SIG-M5 treated with dmso at 0.1 percent for 504 hours (cell line): ENCODE measurements at regions not wholly inside any gene's neighbourhood (a gene's known extent, or its start where the extent isn't known, plus 50 kb on each side); places are given as distances from the start of the nearest gene placed in this dataset.

Source experiments
- DNase-seq: peaks from one replicate; lab custom pipeline; 2025; ENCODE audit not compliant: unreplicated experiment; lab: John Stamatoyannopoulos, UW

DNA sequence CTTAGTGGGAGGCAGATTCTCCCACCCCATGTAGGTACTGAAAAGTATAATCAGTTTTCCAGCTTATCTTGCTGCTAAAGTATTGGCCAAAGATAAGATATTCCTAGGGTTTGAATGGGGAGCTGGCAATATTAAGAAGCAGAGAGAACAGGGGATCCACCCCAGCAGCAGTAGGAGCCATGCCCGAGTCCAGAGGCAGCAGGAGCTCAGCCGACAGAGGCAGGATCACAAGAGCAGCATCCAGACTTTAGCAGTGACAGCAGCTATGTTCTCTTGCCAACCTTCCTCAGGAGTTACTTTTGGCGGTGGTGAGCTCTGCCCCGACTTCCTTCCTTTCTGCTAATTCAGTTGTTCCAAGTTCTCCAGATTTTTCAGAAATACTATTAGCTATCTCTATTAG, 224.5 kb downstream of the GADD45G start:
- no peak for DNase-seq

DNA sequence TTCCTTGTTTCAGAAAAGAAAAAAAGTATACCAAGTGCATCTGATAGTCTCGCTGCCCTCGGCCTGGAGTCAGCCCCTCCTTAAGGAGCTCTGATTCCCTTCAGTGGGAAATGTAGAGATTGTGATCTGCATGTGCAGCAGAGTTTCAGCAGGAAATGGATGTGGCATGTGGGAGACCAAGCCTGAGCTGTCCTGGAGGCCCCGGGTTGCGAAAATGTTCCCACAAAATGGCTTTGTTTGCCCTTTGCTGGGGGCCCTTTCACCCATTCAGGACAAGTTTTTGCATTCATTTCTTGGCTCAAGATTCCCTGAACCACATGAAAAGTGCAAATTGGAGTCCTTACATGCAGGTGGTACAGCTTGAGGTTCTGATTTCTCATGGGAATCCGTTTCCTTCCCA, 230.9 kb downstream of the GADD45G start:
- no peak for DNase-seq

GRCh38 chr9:89837162-89837933, 232.5 kb downstream of the GADD45G start:
- no peak for DNase-seq

GRCh38 chr9:89837934-89838310, 233.1 kb downstream of the GADD45G start:
- DNase-seq, result no peak

- DNase-seq, result no peak
Observed at GRCh38 chr9:89838621-89839020, 233.8 kb downstream of the GADD45G start.

- DNase-seq, result no peak
Observed at GRCh38 chr9:89839449-89839848, 234.6 kb downstream of the GADD45G start.

GRCh38 chr9:89839952-89840351, 235.1 kb downstream of the GADD45G start:
- DNase-seq, result no peak

GRCh38 chr9:89841456-89841855, 236.6 kb downstream of the GADD45G start:
- DNase-seq, result no peak

GRCh38 chr9:89842267-89842768, 237.5 kb downstream of the GADD45G start:
- no peak for DNase-seq

DNA sequence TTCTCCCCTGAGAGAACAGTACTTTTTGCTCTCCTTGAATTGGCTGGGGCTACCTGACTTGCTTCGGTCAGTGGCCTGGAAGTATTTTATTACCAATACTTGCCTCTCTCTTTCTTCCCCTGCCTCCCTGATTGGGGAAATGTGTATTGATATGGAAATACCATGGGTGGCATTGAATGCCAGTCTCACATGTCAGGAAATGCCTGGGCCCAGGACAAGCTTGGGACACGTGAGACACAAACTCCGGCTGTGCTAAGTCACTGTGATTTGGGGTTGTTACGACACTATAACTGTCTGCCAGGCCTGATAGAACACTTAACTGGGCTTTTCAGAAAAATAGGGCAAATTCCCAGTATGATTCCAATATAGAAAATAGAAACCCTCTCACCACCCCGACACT, 238.3 kb downstream of the GADD45G start:
- DNase-seq, result no peak

DNA sequence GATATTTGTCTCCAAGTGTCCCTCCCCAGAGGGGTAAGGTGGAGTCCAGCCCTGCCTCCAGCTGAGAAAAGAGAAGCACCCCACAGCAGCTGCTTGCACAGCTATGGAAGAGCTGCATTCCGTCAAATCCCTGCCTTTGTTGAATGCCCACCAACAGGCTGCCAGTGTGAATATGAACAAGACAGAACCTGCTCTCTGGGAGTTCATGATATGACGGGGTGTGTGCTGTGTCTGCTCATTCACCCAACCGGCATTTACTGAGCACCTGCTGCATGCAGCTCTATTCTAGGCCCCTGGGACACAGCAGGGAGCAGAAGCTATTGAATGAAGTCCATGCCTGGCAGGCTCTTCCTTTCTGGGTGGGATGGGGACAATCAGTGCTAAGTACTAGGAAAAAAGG, 238.8 kb downstream of the GADD45G start:
- no peak for DNase-seq

GRCh38 chr9:89844075-89844474, 239.3 kb downstream of the GADD45G start:
- no peak for DNase-seq

GRCh38 chr9:89844535-89844934, 239.7 kb downstream of the GADD45G start:
- DNase-seq, result peak; percentile 12

GRCh38 chr9:89845321-89845720, 240.5 kb downstream of the GADD45G start:
- no peak for DNase-seq

DNA sequence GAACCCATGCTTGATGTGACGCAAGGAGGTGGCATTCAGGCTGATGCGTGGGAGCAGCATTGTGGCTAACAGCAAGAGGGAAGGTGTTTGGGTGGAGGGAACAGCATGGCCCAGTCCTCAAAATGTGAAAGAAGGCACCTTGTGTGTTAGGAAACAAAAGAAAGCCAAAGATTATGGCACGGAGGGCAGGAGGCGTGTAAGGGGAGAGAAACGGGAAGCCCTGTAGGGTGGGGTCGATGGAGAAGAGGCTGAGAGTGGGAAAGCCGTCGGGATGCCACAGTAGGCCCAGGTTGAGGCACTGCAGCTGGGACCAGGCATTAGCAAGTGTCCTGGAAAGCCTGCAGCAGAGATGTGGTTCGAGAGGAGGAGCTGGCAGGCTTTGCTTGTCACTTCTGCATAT, 241.1 kb downstream of the GADD45G start:
- DNase-seq, result no peak

DNA sequence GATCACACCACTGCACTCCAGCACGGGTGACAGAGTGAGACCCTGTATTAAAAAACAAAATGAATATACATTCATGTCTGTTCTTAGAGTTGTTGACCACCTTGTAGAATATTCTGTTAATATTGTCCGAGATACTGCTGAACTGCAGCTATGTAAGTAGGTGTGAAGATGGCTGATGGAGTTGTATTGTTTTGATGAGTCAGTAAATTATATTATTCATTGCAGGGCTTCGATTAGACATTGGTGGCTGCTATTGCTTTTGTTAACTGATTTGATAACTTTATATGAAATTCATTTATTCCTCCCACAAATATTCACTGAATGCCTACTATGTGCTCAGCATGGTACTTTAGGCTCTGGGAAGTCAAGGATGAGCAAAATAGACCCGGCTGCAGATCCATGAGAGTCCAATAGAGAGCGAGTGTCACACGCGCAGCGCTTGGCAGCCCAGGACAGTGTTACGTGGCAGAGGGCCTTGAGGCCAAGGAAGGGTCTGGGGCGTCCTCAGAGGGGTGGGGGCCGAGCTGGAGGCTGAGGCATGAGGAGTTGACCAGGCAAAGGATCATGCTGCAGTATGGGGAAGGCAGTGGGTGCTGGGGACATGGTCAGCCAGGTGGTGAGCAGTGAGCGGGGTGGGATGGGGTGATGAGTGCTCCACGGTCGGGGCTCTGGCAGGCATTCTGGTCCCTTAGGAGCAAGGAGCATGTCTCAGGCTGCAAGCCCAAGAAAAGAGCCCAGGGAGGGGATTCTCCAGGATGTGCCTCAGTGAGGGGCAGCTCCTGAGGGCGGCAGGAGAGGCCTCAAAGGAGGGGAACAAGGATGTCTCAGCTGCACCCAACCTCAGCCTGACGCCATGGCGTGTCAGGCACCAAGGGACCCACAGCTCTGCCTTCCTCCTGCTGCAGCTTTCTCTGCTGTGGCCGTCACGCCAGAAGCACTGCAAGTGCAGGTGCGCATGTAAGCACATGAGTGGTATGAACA, 243.5 kb downstream of the GADD45G start:
- no peak for DNase-seq

GRCh38 chr9:89849096-89849495, 244.3 kb downstream of the GADD45G start:
- no peak for DNase-seq

DNA sequence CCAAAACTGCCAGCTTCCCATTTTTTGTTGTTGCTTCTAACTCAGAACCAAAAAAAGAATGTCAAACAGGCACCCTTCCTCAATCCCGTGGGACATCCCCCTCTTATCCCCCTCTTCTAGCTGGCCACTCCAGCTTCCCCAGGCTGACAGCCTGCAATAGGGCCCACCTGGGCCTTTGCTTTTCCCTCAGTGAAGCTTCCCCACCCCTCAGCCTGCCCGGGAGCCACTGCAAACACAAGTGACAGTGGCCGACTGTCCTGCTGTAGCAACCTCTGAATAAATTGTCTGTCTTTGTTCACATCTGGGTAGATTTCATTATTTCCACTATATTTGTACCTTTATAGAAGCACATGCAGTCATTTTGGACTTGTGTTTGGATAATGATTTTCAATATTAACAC, 245.3 kb downstream of the GADD45G start:
- no peak for DNase-seq

DNA sequence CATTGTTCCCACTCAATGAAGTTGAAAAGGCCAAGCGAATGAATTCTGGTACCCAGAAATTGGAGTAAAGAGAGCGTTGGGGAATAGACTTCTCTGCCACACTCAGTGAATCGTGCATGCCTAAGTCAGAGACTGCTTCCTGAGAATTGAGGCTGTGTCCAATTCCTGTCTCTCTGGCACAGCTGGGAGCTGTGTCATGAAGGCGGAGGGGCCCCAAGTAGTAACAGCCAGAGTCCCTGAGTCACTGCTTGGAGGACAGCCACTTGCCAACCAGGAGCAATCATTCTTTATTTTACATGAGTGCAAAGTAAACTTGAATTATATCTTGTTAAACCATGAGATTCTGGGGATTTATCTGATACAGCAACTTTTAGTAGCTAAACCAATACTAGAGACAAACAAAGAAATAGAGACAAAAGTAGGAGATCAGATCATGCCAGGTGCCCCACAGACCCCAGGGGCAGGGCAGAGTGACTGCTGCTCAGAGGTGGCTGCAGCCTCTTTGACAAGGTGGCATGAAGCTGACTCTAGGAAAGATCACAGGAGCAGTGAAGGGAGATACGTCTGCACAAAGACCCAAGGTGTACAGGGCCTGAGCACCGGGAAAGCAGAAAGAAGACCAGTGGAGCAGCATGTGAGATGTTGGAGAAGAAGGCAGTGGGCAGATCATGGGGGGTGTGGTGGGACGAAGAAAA, 246.0 kb downstream of the GADD45G start:
- no peak for DNase-seq

- DNase-seq, result no peak
Observed at GRCh38 chr9:89853161-89853560, 248.3 kb downstream of the GADD45G start.

DNA sequence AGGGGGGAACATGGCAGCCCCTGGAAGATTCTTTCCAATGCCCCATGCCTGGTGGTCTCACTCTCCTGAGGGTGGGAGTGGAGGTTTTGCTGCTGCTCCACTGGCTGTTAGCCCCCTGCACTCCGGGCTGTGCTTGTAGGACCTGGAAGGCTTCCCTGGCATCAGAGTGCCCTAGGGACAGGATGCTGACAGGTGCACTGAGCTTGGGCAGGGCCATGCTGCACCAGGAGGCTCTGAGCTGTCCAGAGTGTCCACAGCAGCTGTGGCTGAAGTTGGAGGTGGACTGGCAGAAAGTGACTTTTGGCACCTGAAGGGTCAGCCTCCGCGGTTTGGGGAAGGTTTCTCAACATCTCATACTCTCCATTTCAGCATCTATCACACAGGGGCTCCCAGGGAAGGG, 249.1 kb downstream of the GADD45G start:
- no peak for DNase-seq
